ENCODE measurements at regions not wholly inside any gene's neighbourhood (a gene's known extent, or its start where the extent isn't known, plus 50 kb on each side); places are given as distances from the start of the nearest gene placed in this dataset.

- no peak overlapping the region for H2AK5ac ChIP-seq (ENCODE audit: low read depth, low read length)
- H3K4me3 ChIP-seq (ENCODE audit: extremely low read depth in 1 of 4, insufficient read depth in 2 of 4, low read depth in 3 of 4, low read length in 4 of 4), result no peak overlapping the region
- H3K9ac ChIP-seq (replicated peaks in 1 of 4; ENCODE audit: extremely low read depth in 1 of 4, low read depth in 3 of 4, low read length in 3 of 4), result no peak overlapping the region
- no peaks in the 10 kb centered on the region for H4K20me1 ChIP-seq (replicated peaks in 1 of 2; ENCODE audit: control insufficient read depth in 1 of 2, insufficient read depth in 2 of 2, low read length in 2 of 2)
- H3K4me2 ChIP-seq (ENCODE audit: insufficient read depth in 1 of 2, low read depth in 2 of 2, low read length in 2 of 2), result no peak overlapping the region
- no peak overlapping the region for H2BK15ac ChIP-seq (ENCODE audit: low read length)
- no peaks in the 10 kb centered on the region for H3K27me3 ChIP-seq (replicated peaks in 1 of 4; ENCODE audit: control insufficient read depth in 3 of 4, extremely low read depth in 1 of 4, insufficient read depth in 3 of 4, low read length in 3 of 4)
- DNase-seq (ENCODE audit: low read depth in 1 of 2, low spot score in 2 of 2) (no peak), FAIRE-seq (no peak)
- H3K27ac ChIP-seq (ENCODE audit: low read depth, low read length), result no peak overlapping the region
- no peaks in the 10 kb centered on the region for H3K79me2 ChIP-seq (ENCODE audit: control insufficient read depth in 1 of 2, insufficient read depth in 2 of 2, low read length in 2 of 2)
- H3K4ac ChIP-seq (replicated peaks; ENCODE audit: insufficient read length, low read depth, low read length), result no peak overlapping the region
- H2BK5ac ChIP-seq (ENCODE audit: low read depth, low read length), result no peak overlapping the region
- no peak overlapping the region for H2BK12ac ChIP-seq (ENCODE audit: low read depth, low read length)
- H4K5ac ChIP-seq (ENCODE audit: insufficient read length, low read depth, low read length), result no peak overlapping the region
- no peak overlapping the region for H2BK20ac ChIP-seq (ENCODE audit: low read length)
- H4K8ac ChIP-seq (ENCODE audit: extremely low read depth, insufficient read depth, low read length), result no peak overlapping the region
- H3K9me3 ChIP-seq (ENCODE audit: insufficient read depth in 2 of 2, low read depth in 1 of 2, low read length in 1 of 2), result no peaks in the 10 kb centered on the region
- H3K23me2 ChIP-seq (ENCODE audit: low read depth, low read length), result no peaks in the 10 kb centered on the region
- POLR2A ChIA-PET (ENCODE audit: partially characterized antibody), result no interaction called here
- H2AFZ ChIP-seq (ENCODE audit: low read length), result no peak overlapping the region
- H3K4me1 ChIP-seq (replicated peaks in 1 of 4; ENCODE audit: control insufficient read depth in 3 of 4, insufficient read depth in 4 of 4, low read length in 3 of 4), result no peaks in the 10 kb centered on the region
- no peak overlapping the region for H3K18ac ChIP-seq (ENCODE audit: extremely low read depth, low read length)
- no peak overlapping the region for H4K91ac ChIP-seq (replicated peaks; ENCODE audit: insufficient read length, low read length)
- CTCF ChIA-PET (ENCODE audit: partially characterized antibody), result interaction anchor here (1.0 kb wide), 1 partner anchor 58 kb away, joined by 5 read pairs; no protein-coding TSS in a partner anchor
- no peaks in the 10 kb centered on the region for H3K79me1 ChIP-seq (ENCODE audit: low read depth, low read length)
- 79% methylated on average over 8 of the region's 8 CpGs; no CpG with 5 or more reads in 1 of the 2 experiments for WGBS, 2 experiments (ENCODE audit: extremely low coverage in 1 of 2, insufficient coverage in 1 of 2, insufficient read length in 1 of 2, insufficient replicate concordance in 2 of 2, low coverage in 1 of 2, low lambda C conversion rate in 2 of 2, missing lambda C conversion rate in 1 of 2)
- no peak overlapping the region for H3K14ac ChIP-seq (ENCODE audit: insufficient read length)
- no peaks in the 10 kb centered on the region for H3K36me3 ChIP-seq (ENCODE audit: control insufficient read depth in 2 of 4, insufficient read depth in 4 of 4, low read length in 3 of 4)
- H3K23ac ChIP-seq (ENCODE audit: insufficient read length), result no peak overlapping the region
- H3K56ac ChIP-seq (replicated peaks; ENCODE audit: insufficient read length, low read depth, low read length), result no peak overlapping the region
- no peak overlapping the region for H2BK120ac ChIP-seq (replicated peaks; ENCODE audit: low read depth, low read length)
- TF ChIP-seq CTBP2 (IDR thresholded peaks at IDR 0.05; ENCODE audit: borderline replicate concordance, insufficient read depth, insufficient read length, low read length), result no peak
- TF ChIP-seq RFX5 (IDR thresholded peaks at IDR 0.05; ENCODE audit: borderline replicate concordance, low read depth, low read length), result no peak
- peak; percentile 36; the same call in 1 of the 2 replicates for TF ChIP-seq CEBPB (IDR thresholded peaks at IDR 0.05; ENCODE audit: low read depth, low read length)
- no peak for TF ChIP-seq ASH2L (IDR thresholded peaks at IDR 0.05; ENCODE audit: low read length)
Observed at GRCh38 chr15:94033014-94033682, 198.2 kb upstream of the MCTP2 start.

All from H1 (cell line).